HEK293T (cell line): ENCODE measurements at regions not wholly inside any gene's neighbourhood (a gene's known extent, or its start where the extent isn't known, plus 50 kb on each side); places are given as distances from the start of the nearest gene placed in this dataset.

ENCODE experiments used
- CTCF ChIA-PET: fragments of 350-600 bp; formaldehyde crosslinking; extraction: SDS; loops from one replicate; lab custom pipeline; 2021; ENCODE audit warnings: antibody characterized with exemption, inconsistent platforms; lab: Yijun Ruan, JAX
- POLR2A ChIA-PET: fragments of 350-600 bp; formaldehyde crosslinking; extraction: SDS; loops from one replicate; lab custom pipeline; 2020; ENCODE audit warnings: antibody characterized with exemption, inconsistent platforms; lab: Yijun Ruan, JAX
- DNase-seq: peaks from one replicate; pipeline ENCODE4 v3.0.0; 2012; ENCODE audit warnings: mixed read lengths; ENCODE audit errors: extremely low spot score
- ARNT ChIP-seq: fragments of 450-650 bp; IDR thresholded peaks from 2 replicates; pipeline ENCODE4 v1.6.1; 2017; ENCODE audit warnings: mild to moderate bottlenecking
- ELF4 ChIP-seq: fragments of 450-650 bp; IDR thresholded peaks from 2 replicates; pipeline ENCODE4 v1.6.1; 2017; ENCODE audit warnings: antibody characterized with exemption
- FOXK2 ChIP-seq: fragments of 450-650 bp; IDR thresholded peaks from 2 replicates; pipeline ENCODE4 v1.6.1; 2016; ENCODE audit warnings: mild to moderate bottlenecking
- FOXM1 ChIP-seq: fragments of 450-650 bp; IDR thresholded peaks from 2 replicates; pipeline ENCODE4 v1.6.1; 2017; ENCODE audit warnings: mild to moderate bottlenecking, borderline replicate concordance
- L3MBTL2 ChIP-seq: fragments of 450-650 bp; conservative IDR thresholded peaks from 2 replicates; pipeline ENCODE4 v1.6.1; 2016; ENCODE audit warnings: mild to moderate bottlenecking
- NFRKB ChIP-seq: fragments of 450-650 bp; IDR thresholded peaks from 2 replicates; pipeline ENCODE4 v1.6.1; 2016; ENCODE audit warnings: mild to moderate bottlenecking, moderate library complexity
- SUZ12 ChIP-seq: fragments of 450-650 bp; IDR thresholded peaks from 2 replicates; pipeline ENCODE4 v1.6.1; 2016; ENCODE audit warnings: mild to moderate bottlenecking
- TARDBP ChIP-seq: fragments of 450-650 bp; IDR thresholded peaks from 2 replicates; pipeline ENCODE4 v1.6.1; 2016

- DNase-seq, result no peak
- ChIA-PET POLR2A (no interaction called here), CTCF (no interaction called here)
- TF ChIP-seq ARNT (no peak), SUZ12 (no peak), L3MBTL2 (no peak), FOXK2 (no peak), ELF4 (no peak), NFRKB (no peak), FOXM1 (no peak), TARDBP (no peak)
Observed at GRCh38 chr2:108189316-108189715, 50.5 kb upstream of the SULT1C3 start.
